HG03103 (cell line): ENCODE measurements at regions not wholly inside any gene's neighbourhood (a gene's known extent, or its start where the extent isn't known, plus 50 kb on each side); places are given as distances from the start of the nearest gene placed in this dataset.
A peak's percentile ranks its signal among the peaks of the same experiment; 100 is the strongest.

Experiments
- ATAC-seq: cut with Tn5 transposase; IDR thresholded peaks from one replicate; pipeline ENCODE4 v1.9.1; 2021; ENCODE audit warnings: low read depth; ENCODE audit not compliant: unreplicated experiment

DNA sequence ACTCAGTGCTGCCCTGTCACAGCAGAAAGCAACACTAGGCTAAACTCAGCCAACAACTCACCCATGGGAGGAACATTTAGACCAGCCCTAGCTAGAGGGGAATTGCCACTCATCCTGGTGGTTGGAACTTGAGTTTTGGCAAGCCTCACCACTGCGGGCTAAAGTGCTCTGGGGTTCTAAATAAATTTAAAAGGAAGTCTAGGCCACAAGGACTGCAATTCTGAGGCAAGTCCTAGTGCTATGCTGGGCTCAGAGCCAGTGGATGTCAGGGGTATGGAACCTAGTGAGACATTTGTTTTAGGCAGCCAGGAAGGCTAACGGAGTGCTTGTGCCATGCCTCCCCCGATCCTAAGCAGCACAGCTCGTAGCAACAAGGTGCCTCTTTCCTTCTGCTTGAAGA, 78.0 kb downstream of the RGS13 start:
- no peak for ATAC-seq

GRCh38 chr1:192724670-192725069, 84.2 kb upstream of the RGS2 start:
- ATAC-seq, result no peak

DNA sequence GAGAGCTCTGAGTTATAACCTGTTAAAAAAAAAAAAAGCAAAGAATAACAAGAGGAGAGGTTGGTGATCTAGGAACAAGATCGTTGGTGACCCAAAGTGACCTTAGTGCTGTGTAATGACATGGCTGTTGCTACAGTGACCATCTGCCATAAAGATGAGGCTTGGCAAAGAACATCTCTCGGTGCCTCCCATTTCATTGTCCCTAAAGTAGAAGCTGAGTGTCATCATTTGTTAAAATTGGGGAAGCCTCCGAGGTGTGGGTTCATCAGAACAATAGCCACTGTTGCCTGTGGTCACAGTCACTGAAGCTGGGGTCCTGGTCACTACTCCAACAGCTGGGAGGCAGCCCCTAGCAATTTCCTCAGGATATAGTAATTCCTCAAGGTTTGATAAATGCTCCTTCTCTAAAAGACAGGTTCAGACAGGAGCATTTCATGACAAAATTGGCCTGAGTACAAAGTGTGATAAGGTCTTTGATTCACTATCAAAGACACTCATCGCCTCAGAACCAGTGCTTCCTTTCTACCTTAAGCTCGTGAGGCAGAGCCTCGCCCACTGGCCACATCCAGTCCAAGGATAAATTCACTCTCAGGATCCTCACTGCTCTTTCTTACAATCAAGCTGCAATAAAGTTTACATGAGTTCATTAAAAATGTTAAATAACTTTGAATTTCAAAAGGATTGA, 81.9 kb upstream of the RGS2 start:
- no peak for ATAC-seq

GRCh38 chr1:192729500-192729899, 79.3 kb upstream of the RGS2 start:
- ATAC-seq, result no peak

- no peak for ATAC-seq
Measured at GRCh38 chr1:192730198-192730597, 78.6 kb upstream of the RGS2 start.

- peak; percentile 80 for ATAC-seq
Measured at GRCh38 chr1:192732787-192733186, 76.1 kb upstream of the RGS2 start.

DNA sequence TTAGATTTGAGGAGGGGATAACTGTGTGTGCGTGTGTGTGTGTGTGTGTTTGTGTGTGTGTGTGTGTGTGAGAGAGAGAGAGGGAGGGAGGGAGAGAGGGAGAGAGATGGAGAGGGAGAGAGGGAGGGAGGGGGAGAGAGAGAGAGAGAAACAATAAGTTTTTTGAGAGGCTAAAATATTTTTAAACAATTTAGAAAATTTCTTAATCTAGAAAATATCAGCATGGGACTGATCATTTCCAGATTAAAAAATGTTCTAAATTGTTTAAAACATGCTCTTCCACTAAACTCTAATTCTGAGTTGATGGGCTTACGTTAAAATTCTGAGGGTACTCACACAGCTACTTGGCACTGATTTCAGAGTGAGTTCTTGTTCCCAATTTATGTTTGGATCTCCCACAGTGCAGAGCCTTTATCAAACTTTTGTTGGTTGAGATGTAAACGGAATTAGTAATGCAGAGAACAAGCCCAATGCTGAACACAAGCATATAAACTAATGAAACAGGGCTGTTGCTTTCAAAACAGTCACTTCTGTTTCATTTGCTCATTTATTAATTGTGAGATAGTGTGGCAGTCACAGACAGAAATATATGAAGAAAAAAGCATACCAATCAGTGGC, 73.4 kb upstream of the RGS2 start:
- ATAC-seq, result no peak

GRCh38 chr1:192737306-192737705, 71.5 kb upstream of the RGS2 start:
- no peak for ATAC-seq

- no peak for ATAC-seq
Measured at GRCh38 chr1:192739476-192740184, 69.2 kb upstream of the RGS2 start.

DNA sequence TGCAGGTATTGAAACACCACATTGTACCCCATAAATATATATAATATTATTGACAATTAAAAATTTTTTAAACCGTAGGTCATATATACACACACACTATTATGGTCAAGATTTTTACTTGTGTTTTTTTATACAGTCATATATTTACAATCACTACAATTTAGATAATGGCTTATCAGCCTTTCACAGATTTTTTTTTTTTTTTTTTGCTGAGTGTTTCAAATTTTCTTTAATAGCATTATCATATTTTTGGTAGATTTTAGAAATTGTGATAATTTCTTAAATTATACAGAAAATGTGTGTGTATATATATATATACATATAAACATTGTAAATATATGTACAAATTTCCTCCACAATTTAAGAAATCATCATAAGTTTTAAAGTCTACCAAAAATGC, 68.6 kb upstream of the RGS2 start:
- ATAC-seq, result no peak

GRCh38 chr1:192741095-192741494, 67.7 kb upstream of the RGS2 start:
- no peak for ATAC-seq

GRCh38 chr1:192747301-192747700, 61.5 kb upstream of the RGS2 start:
- ATAC-seq, result no peak

GRCh38 chr1:192747943-192748342, 60.9 kb upstream of the RGS2 start:
- ATAC-seq, result no peak

GRCh38 chr1:192749349-192749748, 59.5 kb upstream of the RGS2 start:
- ATAC-seq, result no peak

DNA sequence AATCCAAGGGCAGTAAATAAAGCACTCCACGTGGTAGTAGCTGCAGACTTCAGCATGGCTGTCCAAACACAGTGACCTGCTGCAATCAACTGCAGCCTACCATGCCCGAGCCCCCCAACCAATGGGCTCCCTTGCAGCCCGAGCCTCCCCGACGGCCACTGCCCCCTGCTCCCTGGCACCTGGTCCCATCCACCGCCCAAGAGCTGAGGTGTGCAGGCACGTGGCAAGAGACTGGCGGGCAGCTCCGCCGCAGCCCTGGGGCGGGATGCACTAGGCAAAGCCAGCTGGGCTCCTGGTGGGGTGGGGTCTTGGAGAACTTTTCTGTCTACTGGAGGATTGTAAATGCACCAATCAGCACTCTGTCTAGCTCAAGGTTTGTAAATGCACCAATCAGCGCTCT, 57.6 kb upstream of the RGS2 start:
- no peak for ATAC-seq

GRCh38 chr1:192756314-192756713, 52.5 kb upstream of the RGS2 start:
- ATAC-seq, result no peak

DNA sequence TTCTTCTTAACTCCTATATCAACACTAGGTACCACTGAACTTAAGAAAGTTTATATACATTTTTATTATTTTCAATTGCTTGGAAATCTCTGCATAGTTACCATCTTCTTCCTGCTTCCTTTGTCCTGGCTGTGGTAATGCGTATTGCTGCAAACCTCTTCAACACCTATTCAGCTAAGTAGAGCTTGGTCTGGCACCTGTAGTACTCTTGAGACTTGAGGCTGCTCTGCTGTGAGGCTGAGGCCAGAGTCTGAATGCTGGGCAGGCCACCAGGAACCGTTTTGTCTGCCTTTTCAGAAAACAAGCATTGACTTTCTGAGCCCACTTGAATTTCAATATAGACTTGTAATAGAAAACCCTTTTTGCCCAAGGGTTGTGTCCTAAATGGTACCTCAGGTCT, 52.0 kb upstream of the RGS2 start:
- ATAC-seq, result no peak

- ATAC-seq, result no peak
Measured at GRCh38 chr1:192758492-192758891, 50.3 kb upstream of the RGS2 start.
